Germinal center (tissue), 1 donor: ENCODE measurements at regions not wholly inside any gene's neighbourhood (a gene's known extent, or its start where the extent isn't known, plus 50 kb on each side); places are given as distances from the start of the nearest gene placed in this dataset.

Experiments used
- DNase-seq: peaks from one replicate; pipeline ENCODE4 v3.0.0; 2012; ENCODE audit warnings: mixed read lengths, low spot score

DNA sequence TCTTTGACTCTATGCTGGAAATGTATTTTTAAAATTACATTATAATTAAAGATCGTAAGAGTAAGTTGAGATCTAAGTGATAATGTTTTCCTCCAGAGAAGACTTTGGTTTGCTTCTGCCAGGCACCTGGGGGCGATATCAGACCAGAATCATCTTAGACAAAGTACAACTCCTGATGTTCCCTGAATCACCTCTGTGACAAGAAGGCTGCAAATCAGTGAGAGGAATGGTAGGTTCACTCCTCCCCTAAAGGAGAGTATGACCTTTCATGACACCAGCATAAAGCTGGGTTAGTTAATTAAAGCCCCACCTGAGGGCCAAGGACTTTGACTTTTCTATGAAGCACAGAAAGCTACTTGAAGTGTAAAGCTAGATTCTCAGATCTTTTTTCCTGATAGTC lies 114.4 kb upstream of the DTNA start:
- no peak for DNase-seq

DNA sequence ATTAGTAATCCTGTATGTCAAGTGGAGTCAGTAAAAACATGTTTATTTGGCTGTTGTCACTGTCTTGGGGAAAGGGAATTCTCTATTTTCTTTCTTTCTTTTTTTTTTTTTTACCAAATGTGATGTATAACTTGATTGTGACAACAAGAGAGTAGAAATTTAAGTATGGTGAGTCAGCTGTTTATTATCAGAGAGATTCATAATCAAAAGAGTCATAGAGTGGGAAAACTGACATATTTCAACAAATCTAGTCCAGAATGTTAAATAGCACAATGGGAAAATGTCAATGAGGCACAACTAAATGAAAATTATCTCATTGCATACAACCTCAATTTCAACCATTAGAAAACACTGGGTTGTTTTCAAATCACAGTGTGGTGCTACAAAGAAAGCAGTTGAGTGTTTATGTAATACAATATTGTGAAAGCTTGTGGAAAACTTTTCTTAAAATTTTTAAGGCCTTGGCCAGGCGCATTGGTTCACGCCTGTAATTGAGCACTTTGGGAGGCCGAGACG lies 111.9 kb upstream of the DTNA start:
- no peak for DNase-seq

DNA sequence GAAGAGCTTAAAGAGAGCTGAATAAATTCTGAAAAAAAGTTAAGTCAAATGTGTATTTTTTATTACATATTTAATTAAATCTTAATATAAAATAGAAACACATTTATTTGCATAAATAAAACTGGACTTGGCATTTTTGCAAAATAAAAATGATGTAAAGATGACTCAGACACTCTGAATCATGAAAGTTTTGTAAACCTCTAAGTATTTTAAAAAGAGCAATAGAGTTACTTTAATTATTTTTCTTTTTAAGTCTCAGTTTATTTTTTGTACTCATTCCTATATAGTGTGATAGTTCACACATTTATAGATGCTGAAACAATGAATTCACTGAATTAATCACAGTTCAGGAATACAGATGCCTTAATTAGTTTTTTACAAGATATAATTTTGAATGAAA lies 109.9 kb upstream of the DTNA start:
- DNase-seq: no peak

DNA sequence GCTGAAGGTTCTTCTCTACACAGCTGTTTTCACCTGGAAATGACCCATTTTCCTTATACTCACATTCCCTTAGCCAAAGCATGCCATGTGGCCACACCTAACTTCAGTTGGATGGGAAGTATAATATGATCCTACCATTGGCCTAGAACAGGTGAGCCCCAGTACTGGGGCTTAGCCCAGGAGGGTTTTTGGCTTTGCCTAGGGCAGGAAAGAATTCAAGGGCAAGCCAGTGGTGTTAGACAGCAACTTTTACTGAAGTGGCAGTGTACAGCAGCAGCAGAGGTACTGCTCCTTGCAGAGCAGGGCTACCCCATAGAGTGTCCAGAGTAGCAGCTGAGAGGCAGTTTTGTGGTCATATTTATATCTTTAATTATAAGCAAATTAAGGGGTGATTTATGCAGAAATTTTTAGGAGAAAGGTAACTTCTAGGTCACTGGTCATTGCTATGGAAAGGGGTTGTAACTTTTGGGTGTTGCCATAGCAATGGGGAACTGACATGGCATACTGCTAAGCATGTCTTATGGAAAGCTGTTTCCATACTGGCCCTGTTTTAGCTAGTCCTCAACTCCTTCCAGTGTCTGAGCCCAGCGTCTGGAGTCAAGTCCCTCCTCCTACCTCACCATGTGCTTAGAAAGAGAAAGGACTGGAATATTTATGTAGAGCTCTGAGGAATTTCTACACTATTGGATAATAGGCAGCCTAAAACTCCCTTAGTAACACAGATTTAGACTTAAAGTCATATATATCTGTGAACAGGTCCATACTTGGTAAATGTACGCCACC lies 109.0 kb upstream of the DTNA start:
- no peak for DNase-seq

DNA sequence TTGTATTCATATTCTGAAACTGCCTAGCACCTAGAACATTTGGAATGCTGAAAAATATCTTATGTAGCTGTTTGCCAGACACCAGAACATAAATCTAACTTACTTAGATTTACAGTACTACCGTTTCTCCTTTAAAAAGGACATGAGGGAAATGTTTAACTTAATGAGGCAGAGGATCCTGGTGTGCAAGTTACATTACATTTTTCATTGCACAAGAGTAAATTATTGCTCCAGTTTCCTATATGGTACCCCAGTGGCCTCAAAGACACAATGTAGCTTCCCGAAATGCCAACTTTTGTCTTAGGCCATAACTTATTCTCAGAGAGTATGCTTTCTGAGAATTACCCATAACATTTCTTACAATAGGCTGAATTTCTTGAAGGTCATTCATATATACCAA lies 105.5 kb upstream of the DTNA start:
- DNase-seq: no peak

DNA sequence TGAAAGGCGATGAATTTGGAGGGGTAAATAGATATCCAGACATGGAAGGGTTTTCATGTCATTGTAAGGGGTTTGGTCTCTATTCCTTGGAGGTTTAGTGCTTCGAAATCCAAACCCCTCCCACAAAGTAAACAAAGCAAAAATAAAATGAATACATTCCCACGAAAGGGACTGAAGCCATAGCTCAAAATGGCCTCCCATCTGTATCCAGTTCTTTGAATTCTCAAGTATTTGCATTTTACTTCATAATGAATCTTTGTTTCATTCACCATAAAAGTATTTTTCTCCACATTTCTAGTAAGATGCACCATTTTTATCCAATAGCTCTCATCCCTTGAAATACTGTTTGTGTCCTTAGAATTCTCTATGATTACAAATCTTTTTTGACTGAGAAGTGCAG lies 103.2 kb upstream of the DTNA start:
- no peak for DNase-seq

DNA sequence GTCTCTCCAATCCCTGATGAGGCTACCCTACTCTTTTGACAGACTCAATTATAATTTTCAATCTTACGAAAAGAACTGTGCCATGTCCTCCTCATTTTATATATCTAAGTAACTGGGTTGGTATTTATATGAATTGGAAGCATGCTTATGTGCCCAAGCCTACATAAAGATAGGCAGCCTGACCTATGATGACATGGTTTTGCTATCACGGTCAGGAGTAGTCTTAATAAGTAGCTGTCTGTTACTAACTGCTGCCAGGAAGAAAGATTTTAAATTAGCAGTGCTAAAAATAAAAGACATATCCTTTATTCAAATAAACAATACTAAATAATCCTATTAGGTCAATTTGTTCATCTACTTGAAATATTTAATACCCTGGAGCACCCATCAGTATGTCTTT lies 102.0 kb upstream of the DTNA start:
- DNase-seq: no peak

DNA sequence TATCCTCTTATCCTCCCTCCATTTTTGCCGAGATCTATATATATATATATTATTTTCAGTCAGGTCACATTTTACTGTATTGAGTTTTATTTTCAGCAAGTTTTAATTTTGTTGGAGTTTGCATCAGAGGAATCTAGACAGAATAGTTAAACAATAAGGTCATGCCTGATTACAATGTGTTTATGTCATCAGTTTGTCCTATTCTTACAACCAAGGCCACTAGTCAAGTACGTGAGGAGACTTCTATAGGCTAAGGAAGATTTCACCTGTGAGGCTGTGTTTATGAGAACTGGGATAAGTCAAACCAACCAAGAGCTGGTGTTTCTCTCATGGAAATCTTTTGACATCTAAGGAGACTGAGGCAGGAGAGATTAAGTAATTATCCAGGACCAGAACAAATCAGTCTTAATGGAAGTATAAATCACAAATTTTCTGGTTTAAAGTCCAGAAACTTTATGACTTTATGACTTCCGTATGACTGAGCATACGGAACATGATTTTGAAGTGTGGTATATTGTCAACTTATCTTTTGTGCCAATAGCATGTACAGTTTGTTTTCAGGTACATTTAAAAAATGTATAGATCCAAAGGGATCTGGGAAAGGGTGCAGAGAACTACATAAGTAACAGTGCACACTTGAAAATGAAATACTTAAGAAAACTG lies 100.0 kb upstream of the DTNA start:
- DNase-seq: no peak

DNA sequence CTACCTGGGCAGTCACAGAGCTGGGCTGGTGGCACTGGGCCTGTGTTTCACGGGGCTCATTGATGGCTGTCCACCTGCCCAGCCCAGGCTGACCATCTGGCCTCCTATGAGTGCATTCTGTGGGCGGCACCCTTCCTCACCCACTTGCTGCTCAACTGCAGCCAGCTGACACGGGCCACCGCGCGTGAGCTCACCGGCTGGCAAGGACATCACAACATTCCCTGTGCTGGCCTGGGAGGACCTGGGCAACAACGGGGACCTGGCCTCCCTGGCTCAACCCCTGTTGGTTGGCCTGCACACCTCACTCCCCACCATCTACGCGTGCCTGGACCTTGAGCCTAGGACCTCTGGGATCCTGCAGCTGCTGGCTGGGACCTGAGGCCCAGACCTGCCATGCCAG lies 98.2 kb upstream of the DTNA start:
- DNase-seq: no peak

DNA sequence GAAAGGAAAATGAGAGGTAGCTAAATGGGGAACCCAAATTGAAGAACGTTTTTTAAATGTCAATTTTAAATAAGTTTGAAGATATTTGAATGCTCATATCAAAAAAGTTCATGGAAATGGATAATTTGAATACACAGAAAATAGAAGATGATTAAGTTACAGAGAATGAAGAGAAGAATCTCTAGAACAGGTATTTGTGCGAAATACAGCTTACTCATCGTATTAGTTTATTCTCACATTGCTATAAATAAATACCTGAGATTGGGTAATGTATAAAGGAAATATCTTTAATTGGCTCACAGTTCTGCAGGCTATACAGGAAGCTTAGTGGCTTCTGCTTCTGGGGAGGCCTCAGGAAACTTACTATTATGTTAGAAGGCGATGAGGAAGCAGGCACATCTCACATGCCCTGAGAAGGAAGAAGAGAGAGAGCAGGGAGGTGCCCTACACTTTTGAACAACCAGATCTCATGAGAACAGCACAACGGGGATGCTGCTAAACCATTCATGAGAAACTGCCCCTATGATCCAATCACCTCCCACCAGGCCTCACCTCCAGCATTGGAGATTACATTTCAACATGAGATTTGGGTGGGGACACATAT lies 89.7 kb upstream of the DTNA start:
- no peak for DNase-seq

DNA sequence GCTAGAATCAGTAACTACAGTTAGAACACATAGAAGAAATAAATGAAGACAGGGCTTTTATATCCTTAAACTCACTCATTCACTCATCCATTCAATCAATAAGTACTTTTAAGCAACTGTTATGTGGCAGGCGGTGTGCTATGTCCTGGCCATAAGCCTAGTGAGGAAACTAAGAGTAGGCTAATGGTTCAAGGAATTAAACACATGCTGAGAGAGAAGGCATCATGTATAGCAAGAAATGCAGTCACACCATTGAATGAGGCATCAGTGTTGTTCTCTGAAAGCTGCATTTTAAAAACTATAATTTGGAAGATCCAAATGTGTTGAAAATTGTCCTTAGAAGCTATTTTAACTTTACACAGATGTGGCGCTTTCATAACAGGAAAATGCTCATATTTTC lies 86.5 kb upstream of the DTNA start:
- DNase-seq: no peak

DNA sequence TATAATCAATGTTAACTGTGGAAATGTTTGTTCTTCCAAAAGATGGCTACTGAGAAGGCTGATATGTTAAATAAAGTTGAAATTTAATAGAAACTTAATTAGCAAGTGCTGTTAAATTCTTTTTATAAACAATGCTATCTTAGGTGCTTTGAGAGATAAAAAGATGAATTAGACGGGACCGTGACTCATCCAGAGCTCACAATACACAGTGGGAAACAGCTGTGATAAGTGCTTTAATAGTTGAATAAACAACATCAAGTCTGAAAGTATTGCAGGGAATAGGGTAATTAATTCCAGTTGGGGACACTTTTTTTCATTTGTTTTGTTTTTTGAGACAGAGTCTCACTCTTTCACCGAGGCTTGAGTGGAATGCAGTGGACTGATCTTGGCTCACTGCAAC lies 85.5 kb upstream of the DTNA start:
- no peak for DNase-seq

DNA sequence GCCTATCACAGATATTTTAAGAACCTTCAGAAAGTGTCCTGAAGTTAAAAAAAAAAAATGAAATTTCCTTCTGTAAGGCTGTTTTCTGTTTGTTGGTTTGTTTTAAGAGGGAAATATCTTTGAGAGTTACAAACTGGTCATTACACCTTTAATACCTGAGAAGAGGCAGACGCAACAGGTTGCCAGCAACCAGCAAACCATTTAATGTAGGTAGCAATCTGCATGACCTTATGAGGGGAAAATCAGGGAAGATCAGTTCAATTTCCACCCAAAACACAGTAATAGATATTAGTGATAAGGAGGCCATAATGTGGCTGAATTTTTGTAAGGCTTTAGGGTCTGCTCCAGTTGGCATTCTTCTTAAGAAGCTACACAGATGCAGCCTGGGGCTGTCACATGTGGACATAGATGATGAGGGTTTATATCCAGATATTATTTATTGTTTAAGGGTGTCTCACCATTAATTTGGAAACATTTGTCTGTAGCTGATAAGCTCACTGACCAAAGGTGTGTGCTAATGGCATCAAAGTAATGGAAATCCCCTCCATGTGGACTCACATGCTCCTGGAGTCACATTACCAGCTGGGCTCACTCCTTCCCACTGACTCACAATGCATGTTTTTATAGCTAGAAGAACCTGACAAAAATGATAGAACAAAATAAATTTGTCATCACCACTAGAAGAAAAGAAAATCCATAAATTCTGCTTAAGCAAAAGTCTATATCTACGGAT lies 83.5 kb upstream of the DTNA start:
- DNase-seq: no peak

DNA sequence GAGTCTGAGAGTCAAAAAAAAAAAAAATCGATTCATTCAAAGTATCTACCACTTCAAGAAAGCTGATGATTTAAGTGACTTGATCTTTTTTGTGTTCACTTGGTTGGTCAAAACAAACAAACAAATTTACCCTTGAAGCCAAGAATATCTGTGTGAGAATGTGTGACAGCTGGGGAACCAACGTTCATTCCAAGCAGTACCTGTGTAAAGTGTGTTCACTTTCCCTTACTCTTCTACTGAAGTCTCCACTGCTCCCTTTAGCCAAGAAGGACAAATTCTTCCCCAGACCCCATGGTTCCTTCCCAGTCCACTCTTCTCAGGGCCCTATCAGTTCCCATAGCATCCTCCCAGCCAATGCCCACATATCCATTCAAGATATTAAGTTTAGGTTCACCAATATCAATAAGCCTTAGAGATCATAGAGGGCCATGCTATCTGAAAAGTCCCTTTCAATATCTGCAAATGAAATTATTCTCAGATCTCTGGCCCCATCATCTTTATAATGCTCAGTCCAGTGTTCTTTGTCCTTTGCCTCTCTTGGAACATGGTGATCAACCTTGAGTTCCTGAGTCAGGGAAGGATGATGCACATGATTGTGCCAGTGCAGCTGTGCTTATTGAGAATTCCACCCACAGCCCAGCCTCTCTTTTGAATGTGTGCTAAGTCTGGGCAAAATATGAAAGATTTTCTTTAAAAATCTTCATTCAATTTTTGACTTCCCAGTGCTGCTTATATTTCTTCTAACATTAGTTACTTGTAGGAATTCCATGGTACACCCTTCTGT lies 82.8 kb upstream of the DTNA start:
- DNase-seq: no peak

DNA sequence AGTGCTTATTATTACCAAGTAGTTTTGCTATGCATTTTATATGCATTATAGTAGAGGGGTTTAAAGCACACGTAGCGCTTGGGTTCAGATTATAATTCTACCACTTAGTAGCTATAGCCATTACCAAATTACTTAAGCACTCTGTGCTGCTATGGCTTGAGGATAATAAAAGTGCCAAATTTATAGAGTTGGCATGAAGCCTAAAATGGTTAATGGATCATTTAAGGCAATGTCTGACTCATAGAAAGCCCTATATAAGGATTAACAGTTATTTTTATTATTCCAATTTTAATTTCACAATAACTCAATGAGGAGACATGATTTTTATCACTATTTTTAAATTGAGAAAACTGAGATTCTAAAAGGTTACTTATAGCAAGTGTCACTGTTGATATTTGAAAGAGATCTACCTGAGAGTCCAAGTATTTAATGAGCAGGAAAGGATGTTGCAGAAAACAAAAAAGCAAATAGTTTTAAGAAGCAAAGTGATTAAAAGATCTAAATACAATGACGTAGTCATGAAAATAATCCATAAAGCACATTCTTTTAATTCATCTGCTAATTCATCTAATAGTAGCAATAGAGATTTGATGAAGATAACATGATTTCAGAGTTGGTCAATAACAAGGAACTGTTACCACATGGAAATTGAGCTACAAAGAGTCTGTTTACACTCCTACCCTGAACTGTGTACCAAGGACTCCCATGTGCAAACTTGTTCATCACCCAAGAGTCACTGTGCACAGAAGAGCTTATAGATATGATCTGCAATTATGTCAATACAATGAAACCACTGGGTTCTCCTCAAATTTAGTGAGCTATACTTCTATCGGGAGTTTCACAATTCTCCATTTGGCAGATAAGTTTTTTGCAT lies 78.8 kb upstream of the DTNA start:
- no peak for DNase-seq

DNA sequence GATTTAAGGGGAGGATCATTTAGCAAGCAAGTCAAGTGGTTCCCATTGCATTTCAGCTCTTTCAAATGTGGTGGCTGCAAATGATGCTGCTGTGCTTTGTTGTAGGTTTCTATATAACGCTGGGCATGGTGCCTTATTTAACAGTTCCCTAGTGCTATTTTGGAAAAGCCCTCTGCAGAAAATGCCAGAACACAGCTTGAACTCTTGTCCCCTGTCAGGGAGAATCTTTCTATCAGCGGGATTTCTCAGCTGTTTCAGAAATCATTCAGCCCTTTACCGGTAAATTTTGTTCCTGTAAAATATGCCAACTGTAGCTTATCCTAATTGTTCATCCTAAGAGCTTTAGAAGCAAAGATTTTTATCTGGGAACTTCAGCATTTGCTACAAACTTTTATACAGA lies 77.8 kb upstream of the DTNA start:
- DNase-seq: no peak

DNA sequence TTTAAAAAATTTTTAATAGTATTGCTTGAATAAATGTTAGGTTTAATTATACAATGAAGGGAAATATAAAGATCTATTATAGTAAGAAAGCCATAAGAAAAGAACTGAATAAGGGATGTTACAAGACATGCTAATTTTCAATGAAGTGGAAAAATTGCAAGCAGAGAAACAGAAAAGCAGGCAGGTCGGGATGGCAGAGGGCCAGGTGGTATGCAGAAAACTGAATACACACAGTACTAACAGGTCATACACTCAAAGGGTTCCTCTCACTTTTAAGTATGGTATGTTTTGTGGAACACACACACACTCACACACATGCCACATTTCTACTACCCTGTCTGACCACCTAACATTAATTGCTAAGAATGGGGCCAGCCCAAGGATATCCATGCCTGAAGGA lies 76.7 kb upstream of the DTNA start:
- no peak for DNase-seq

DNA sequence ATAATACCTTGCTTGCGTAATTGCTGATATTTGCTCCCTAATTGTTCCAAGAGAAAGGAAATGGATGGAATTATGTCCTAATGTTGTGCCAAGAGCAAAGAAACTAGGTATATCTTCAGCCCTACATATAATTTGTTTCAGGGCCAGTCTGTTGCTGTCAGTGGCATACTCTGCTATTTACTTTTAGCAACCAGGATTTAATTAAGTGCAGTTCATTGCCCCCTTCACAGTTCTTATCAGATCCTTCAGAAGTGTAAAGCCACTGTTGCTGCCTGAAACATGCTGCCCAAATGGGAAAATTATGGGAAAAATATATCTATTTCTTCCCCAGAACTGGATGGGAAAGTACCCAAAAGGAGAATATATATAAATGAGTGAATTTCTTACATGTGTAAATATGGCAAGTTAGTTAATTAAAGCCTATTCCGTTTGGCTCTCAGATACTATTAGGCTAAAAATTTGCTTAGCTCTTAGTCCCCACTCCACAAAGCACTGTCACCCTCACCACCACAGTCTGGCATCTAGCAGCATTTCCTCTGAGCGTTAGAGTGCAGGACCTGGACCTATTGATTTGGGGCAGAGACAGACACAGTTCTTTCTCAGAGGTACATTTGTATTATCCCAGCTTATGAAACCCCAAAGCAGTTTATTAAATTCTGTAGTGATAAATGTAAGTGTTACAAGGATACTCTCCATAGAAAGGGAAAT lies 72.8 kb upstream of the DTNA start:
- no peak for DNase-seq

DNA sequence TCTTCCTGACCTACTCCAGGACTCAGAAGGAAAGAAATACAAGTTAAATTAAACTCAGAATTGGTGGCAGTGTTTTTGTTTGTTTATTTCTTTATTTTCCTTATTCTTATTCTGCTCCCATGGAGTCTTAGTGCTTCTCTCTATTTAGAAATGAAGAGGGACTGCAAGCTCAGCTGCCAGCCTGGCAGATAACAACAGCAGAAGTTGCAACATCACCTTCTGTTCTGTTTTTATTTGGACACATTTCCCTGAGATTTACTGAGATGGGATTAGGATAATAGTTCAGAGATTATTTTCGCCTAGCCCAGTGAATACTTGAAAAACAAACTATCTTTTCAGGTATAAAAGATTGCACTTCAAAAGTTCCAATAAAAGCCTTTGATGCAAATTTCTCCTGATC lies 70.4 kb upstream of the DTNA start:
- no peak for DNase-seq

DNA sequence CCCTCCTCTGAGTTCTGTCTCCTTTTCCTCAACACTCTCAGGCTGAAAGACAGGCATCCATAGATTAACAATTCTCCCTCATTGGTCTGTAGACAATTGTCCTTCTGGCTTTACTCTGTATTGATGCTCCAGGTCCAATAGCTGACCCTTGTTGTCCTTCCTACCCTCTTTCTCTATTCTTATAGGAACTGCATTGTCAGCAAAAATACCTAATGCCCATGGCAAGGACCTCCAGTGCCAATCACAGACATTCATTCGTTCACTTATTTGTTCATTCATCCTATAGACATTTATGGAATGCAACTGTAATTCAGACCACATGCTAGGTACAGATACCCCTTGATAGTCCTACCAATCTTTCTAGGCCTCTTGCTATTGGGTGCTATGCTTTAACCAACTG lies 69.8 kb upstream of the DTNA start:
- no peak for DNase-seq
